Activated CD4-positive, alpha-beta T cell treated with anti-CD3 and anti-CD28 coated beads for 1 hour (primary cell): ENCODE measurements at regions not wholly inside any gene's neighbourhood (a gene's known extent, or its start where the extent isn't known, plus 50 kb on each side); places are given as distances from the start of the nearest gene placed in this dataset.
"Not testable (repeated sequence)": the region's sequence is repeated elsewhere in the genome, so short reads cannot be mapped to it uniquely, and the experiment has no call there.

Experiments used
- DNase-seq: peaks from one replicate; pipeline ENCODE4 v3.0.0-alpha.2; 2020

GRCh38 chr6:131336596-131336995 lies 201.3 kb downstream of the AKAP7 start:
- DNase-seq = no peak

- DNase-seq = not testable (repeated sequence)
Observed at GRCh38 chr6:131346896-131347295, 211.6 kb downstream of the AKAP7 start.

- no peak for DNase-seq
Observed at GRCh38 chr6:131348572-131348971, 213.3 kb downstream of the AKAP7 start.

- DNase-seq = no peak
Observed at GRCh38 chr6:131349199-131349598, 213.9 kb downstream of the AKAP7 start.

GRCh38 chr6:131353106-131353505 lies 217.8 kb downstream of the AKAP7 start:
- no peak for DNase-seq

GRCh38 chr6:131353876-131354275 lies 218.6 kb downstream of the AKAP7 start:
- DNase-seq = no peak

GRCh38 chr6:131354356-131354755 lies 218.7 kb upstream of the ARG1 start:
- DNase-seq = no peak

GRCh38 chr6:131356161-131356560 lies 216.9 kb upstream of the ARG1 start:
- DNase-seq = no peak

GRCh38 chr6:131357501-131357900 lies 215.5 kb upstream of the ARG1 start:
- no peak for DNase-seq

- DNase-seq = no peak
Observed at GRCh38 chr6:131362070-131362469, 211.0 kb upstream of the ARG1 start.

- DNase-seq = no peak
Observed at GRCh38 chr6:131362696-131363095, 210.3 kb upstream of the ARG1 start.

- no peak for DNase-seq
Observed at GRCh38 chr6:131363947-131364834, 208.8 kb upstream of the ARG1 start.

- no peak for DNase-seq
Observed at GRCh38 chr6:131366223-131366622, 206.8 kb upstream of the ARG1 start.

- no peak for DNase-seq
Observed at GRCh38 chr6:131367206-131367873, 205.7 kb upstream of the ARG1 start.

GRCh38 chr6:131368198-131368911 lies 204.7 kb upstream of the ARG1 start:
- no peak for DNase-seq

- no peak for DNase-seq
Observed at GRCh38 chr6:131372535-131372934, 200.5 kb upstream of the ARG1 start.

GRCh38 chr6:131377112-131377705 lies 195.8 kb upstream of the ARG1 start:
- DNase-seq = no peak

- no peak for DNase-seq
Observed at GRCh38 chr6:131378874-131379273, 194.2 kb upstream of the ARG1 start.

GRCh38 chr6:131379948-131380347 lies 193.1 kb upstream of the ARG1 start:
- DNase-seq = no peak

GRCh38 chr6:131381052-131381708 lies 191.8 kb upstream of the ARG1 start:
- DNase-seq = no peak

- DNase-seq = no peak
Observed at GRCh38 chr6:131381709-131382093, 191.3 kb upstream of the ARG1 start.

GRCh38 chr6:131382631-131383030 lies 190.4 kb upstream of the ARG1 start:
- DNase-seq = no peak
